ENCODE measurements at regions not wholly inside any gene's neighbourhood (a gene's known extent, or its start where the extent isn't known, plus 50 kb on each side); places are given as distances from the start of the nearest gene placed in this dataset.

- peak in 2 of 7 experiments; percentile 8 to 29 for TF ChIP-seq CTCF (IDR thresholded peaks at IDR 0.05)
- TF ChIP-seq POLR2AphosphoS5 (IDR thresholded peaks at IDR 0.05) = no peak
- no peak for TF ChIP-seq POLR2A (IDR thresholded peaks at IDR 0.05)
These were observed 336.8 kb downstream of the HDGFL1 start for GRCh38 chr6:22906091-22906549.

All from stomach (tissue), 4 donors.